ENCODE measurements at regions not wholly inside any gene's neighbourhood (a gene's known extent, or its start where the extent isn't known, plus 50 kb on each side); places are given as distances from the start of the nearest gene placed in this dataset.

- TF ChIP-seq, protein P1, sequence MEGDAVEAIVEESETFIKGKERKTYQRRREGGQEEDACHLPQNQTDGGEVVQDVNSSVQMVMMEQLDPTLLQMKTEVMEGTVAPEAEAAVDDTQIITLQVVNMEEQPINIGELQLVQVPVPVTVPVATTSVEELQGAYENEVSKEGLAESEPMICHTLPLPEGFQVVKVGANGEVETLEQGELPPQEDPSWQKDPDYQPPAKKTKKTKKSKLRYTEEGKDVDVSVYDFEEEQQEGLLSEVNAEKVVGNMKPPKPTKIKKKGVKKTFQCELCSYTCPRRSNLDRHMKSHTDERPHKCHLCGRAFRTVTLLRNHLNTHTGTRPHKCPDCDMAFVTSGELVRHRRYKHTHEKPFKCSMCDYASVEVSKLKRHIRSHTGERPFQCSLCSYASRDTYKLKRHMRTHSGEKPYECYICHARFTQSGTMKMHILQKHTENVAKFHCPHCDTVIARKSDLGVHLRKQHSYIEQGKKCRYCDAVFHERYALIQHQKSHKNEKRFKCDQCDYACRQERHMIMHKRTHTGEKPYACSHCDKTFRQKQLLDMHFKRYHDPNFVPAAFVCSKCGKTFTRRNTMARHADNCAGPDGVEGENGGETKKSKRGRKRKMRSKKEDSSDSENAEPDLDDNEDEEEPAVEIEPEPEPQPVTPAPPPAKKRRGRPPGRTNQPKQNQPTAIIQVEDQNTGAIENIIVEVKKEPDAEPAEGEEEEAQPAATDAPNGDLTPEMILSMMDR (IDR thresholded peaks at IDR 0.05): no peak
- TF ChIP-seq POLR2A (IDR thresholded peaks at IDR 0.05) (no peak), EP300 (IDR thresholded peaks at IDR 0.05) (no peak)
Measured at GRCh38 chr6:119602215-119603178, 252.9 kb upstream of the MAN1A1 start.

Measured in gastroesophageal sphincter (tissue), 3 donors.